Superior temporal gyrus (tissue), 1 donor: ENCODE measurements at regions not wholly inside any gene's neighbourhood (a gene's known extent, or its start where the extent isn't known, plus 50 kb on each side); places are given as distances from the start of the nearest gene placed in this dataset.
"Not testable (repeated sequence)": the region's sequence is repeated elsewhere in the genome, so short reads cannot be mapped to it uniquely, and the experiment has no call there.

Source experiments
- DNase-seq: peaks from one replicate; pipeline ENCODE4 v3.0.0-alpha.2; 2016; ENCODE audit errors: extremely low spot score

DNA sequence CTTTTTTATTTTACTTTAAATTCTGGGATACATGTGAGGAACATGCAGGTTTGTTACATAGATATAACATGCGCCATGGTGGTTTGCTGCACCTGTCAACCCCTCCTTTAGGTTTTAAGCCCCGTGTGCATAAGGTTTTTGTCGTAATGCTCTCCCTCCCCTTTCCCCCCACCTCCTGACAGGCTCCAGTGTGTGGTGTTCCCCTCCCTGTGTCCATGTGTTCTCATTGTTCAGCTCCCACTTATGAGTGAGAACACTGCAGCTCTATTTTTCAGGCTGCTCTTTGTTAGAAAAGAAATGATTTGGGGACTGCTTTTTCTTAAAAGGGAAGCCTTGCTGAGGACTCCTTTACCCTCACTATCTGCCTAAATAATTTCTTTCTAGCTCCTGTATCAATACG, 430.2 kb upstream of the TMEM132C start:
- DNase-seq = not testable (repeated sequence)

- no peak for DNase-seq
Measured at GRCh38 chr12:127857661-127858060, 409.3 kb upstream of the TMEM132C start.

- no peak for DNase-seq
Measured at GRCh38 chr12:127860536-127860935, 406.4 kb upstream of the TMEM132C start.

DNA sequence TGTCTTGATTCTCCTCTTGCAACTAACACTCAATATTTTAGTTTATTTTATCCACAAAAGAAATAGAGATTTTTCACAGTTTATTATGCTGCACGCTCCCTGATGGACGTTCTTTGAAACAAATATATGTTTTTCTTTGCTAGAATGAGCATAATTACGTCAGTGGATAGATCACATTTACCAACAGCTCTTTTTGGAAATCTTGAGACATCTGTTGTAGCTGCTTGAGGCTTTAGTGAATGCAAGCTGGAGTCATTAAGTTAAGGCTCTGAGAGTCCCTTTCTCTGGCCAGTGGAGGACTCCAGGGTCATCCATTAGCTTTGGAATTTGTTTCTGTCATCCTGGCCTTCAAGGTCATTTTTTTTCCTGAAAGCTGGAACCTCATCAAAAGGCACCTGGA, 405.6 kb upstream of the TMEM132C start:
- DNase-seq = no peak

- no peak for DNase-seq
Measured at GRCh38 chr12:127873306-127873705, 393.7 kb upstream of the TMEM132C start.

- DNase-seq = peak; percentile 81
Measured at GRCh38 chr12:127881371-127882140, 385.4 kb upstream of the TMEM132C start.

DNA sequence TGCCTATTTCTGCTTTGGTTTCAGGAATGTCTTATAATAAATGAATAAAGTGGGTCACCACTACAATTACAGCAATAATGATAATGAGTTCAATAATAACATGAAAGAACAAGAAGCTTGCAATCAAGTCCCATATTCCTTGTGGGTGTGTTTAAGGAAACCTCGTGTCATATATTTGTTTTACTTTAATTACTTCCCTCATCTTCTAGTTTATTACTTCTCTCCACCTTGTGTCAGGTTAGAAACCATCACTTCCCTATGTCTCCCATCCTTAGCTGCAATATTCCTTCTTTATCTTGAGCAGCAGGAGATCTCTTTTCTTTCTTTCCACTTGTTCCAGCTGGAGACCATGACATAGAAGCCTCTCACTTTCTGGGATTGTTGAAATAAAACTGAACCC, 384.0 kb upstream of the TMEM132C start:
- no peak for DNase-seq

- no peak for DNase-seq
Measured at GRCh38 chr12:127885954-127886750, 380.8 kb upstream of the TMEM132C start.

DNA sequence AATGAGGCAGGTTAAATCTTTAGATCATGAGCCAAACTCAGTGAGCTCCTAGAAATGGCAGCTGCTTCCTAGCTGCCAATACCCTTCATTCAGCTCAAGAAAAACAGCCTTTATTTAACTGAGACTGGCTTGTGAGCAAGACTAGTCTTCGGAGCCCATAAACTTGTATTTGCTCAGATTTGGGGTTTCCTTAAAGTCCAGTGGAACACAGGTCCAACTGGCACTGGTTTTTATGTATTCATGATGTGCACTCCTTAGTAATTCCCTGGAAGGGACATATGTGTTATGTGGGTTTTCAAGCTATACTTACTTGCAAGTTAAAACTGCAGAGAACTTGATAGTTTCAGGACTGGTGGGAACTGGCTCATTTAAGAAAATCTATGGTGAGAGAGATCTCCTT, 380.1 kb upstream of the TMEM132C start:
- peak; percentile 68 for DNase-seq

DNA sequence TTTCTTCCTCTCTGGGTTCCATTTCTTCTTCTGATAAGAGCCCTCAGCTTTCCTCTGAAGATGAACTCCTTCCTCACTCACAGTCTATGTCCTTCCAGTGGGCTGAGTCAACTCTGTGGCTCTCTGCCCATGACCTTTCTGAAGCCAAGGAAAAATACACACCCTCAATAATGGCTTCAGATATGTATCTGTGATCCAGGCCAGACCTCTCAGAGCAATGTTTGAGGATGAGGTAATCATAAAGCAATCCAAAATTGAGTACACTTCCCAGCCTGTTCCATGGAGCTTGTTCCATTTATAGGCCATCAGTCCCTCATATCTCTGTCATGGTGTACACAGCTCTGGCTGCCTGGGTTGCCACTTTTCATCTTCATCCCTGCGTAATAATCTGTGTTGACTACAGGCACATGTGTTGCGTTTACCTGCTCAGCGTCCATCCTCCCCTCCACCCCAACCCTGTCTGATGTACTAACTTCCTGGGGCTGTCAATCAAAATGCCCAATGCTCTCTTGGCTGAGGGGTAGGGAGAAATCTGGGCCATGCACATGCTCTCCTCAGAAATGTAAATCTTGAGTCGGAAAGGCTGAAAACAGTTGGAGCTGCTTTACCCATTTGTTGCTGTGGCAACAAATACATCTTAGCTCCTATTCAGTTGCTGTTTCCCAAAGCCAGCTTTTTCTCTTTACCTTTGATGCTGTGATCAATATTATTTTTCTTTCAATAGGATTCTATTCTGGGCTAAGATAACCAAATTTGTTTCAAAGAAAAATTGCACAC, 377.8 kb upstream of the TMEM132C start:
- DNase-seq = no peak

DNA sequence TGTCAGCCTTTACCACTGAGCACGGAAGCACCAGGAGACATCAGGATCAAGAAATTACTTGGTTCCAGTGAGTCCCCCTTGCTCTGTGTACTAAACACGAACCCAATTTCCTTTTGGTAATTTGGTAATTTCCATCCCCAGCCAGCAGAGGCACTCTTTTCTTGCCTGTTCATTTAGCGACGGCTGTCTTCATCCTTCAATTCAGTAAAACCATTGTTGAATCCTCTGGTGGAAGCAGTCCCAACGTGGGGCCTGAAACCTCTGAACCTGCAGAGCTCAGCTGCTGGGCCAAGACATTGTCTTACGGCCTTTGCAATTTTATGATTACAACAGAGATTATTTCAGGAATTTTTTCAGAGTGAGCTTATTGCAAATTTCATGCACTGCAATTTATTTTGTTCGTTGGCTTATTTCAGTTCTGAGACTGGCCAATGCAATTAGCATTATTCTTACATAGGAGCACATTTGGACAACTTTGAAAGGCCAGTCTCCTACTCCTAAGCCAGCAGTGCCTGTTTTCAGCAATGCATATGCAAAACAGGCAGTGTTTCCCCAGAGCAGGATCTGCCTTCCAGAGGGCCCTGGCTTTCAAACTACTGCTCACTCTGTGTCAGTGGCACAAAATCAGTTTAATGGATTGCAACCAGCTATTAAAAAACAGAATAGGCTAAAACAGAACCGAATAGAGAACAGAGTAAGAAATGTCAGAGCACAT, 372.9 kb upstream of the TMEM132C start:
- no peak for DNase-seq

DNA sequence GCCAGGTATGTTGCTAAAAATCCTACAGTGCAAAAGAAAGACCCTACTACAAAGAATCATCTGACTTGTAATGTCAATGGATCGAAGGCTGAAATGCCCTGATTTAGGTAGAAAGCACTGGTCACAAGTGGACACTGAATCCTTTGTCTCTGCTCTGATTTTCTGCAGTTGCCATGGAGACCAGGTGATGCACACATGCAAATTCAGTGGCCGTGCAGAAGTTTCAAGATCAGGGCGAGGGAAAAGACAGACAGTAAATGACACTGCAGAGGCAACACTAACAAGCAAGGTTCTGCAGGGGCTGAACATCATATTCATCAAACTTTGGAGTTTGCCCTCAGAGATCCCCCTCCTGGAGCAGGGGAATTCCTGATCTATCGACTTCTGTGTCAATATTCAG, 370.3 kb upstream of the TMEM132C start:
- no peak for DNase-seq

DNA sequence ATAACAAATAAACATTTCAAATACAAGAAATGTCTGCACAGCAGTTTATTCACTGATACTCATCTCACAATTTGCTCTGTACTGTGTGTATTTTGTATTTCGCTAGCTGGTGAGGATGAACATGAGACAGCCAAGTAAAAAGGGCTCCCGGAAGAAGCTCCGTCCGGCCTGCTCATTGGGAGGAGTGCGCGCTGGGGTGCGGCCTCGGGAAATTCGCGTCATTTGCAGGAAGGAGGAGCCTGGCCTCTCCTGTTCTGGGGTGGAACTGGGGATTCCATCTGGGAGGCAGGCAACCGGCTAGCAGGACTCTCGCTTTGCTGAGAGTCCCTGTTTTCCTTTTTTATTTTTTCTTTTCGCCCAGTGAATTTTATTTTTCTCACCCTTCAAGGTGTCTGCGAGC, 368.4 kb upstream of the TMEM132C start:
- no peak for DNase-seq

GRCh38 chr12:127899971-127900370, 367.0 kb upstream of the TMEM132C start:
- DNase-seq = no peak

DNA sequence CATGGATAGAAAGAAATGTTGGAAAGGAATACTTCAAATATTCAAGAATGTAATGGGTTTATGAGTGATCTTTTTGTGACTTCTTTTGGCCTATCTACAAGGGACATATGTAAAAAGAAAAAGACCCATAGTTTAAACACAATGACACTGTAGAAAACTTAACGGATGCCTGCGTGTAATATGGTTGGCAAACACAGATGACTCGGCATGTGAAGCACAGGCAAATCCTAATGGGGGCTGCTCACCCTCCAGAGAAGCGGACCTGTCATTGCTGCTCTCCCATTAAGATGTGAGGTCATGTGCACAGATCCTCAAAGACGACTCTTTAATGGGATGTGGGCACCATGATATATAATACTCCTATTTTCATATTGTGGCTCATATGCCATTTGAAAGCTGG, 366.6 kb upstream of the TMEM132C start:
- DNase-seq = no peak

GRCh38 chr12:127903146-127903545, 363.8 kb upstream of the TMEM132C start:
- DNase-seq = no peak

- no peak for DNase-seq
Measured at GRCh38 chr12:127909041-127909440, 357.9 kb upstream of the TMEM132C start.

GRCh38 chr12:127911291-127911690, 355.7 kb upstream of the TMEM132C start:
- no peak for DNase-seq

GRCh38 chr12:127912035-127912665, 354.8 kb upstream of the TMEM132C start:
- no peak for DNase-seq

- no peak for DNase-seq
Measured at GRCh38 chr12:127923501-127923900, 343.5 kb upstream of the TMEM132C start.

GRCh38 chr12:127925971-127926370, 341.0 kb upstream of the TMEM132C start:
- peak; percentile 87 for DNase-seq
